AG09309 (cell line): ENCODE measurements at regions not wholly inside any gene's neighbourhood (a gene's known extent, or its start where the extent isn't known, plus 50 kb on each side); places are given as distances from the start of the nearest gene placed in this dataset.

Experiments
- DNase-seq: peaks from one replicate; pipeline ENCODE4 v3.0.0-alpha.2; 2010; ENCODE audit warnings: low read depth
- H3K4me3 ChIP-seq: 2 replicates; pipeline ENCODE4 v1.5.1; 2011; ENCODE audit warnings: mild to moderate bottlenecking, low read depth, low read length, moderate library complexity; ENCODE audit not compliant: control insufficient read depth
- CTCF ChIP-seq: IDR thresholded peaks from 2 replicates; pipeline ENCODE4 v1.5.1; 2011; ENCODE audit warnings: mild to moderate bottlenecking, low read depth, low read length, inconsistent platforms; ENCODE audit not compliant: insufficient read depth, control insufficient read depth; ENCODE audit errors: missing control alignments

GRCh38 chr6:156068881-156069280 is 613.2 kb upstream of the NOX3 start:
- no peak overlapping the region for H3K4me3 ChIP-seq
- DNase-seq, result no peak
- no peak for TF ChIP-seq CTCF

GRCh38 chr6:156065849-156066248 is 610.2 kb upstream of the NOX3 start:
- DNase-seq, result no peak
- no peak overlapping the region for H3K4me3 ChIP-seq
- no peak for TF ChIP-seq CTCF

GRCh38 chr6:156062091-156062563 is 606.5 kb upstream of the NOX3 start:
- DNase-seq, result no peak
- H3K4me3 ChIP-seq, result no peak overlapping the region

GRCh38 chr6:156061465-156061864 is 605.8 kb upstream of the NOX3 start:
- no peak overlapping the region for H3K4me3 ChIP-seq
- no peak for DNase-seq
- TF ChIP-seq CTCF, result no peak

More at GRCh38 chr6:156062091-156062563, 606.5 kb upstream of the NOX3 start:
- TF ChIP-seq CTCF, result no peak

GRCh38 chr6:156060013-156060412 is 604.4 kb upstream of the NOX3 start:
- no peak for DNase-seq
- TF ChIP-seq CTCF, result no peak
- H3K4me3 ChIP-seq, result no peak overlapping the region

GRCh38 chr6:156058356-156058755 is 602.7 kb upstream of the NOX3 start:
- no peak overlapping the region for H3K4me3 ChIP-seq
- TF ChIP-seq CTCF, result no peak
- DNase-seq, result no peak

GRCh38 chr6:156057869-156058268 is 602.2 kb upstream of the NOX3 start:
- no peak overlapping the region for H3K4me3 ChIP-seq
- TF ChIP-seq CTCF, result no peak
- DNase-seq, result no peak
